IMR-90 (cell line): ENCODE measurements at regions not wholly inside any gene's neighbourhood (a gene's known extent, or its start where the extent isn't known, plus 50 kb on each side); places are given as distances from the start of the nearest gene placed in this dataset.

Experiments
- BHLHE40 ChIP-seq: fragments of 150-350 bp; IDR thresholded peaks from 2 replicates; pipeline ENCODE4 v1.6.1; 2016; ENCODE audit warnings: mild to moderate bottlenecking, low read depth, low read length
- CEBPB ChIP-seq: IDR thresholded peaks from 2 replicates; pipeline ENCODE4 v1.6.1; 2012; ENCODE audit warnings: low read depth, low read length, improper control_type of control experiment
- CHD1 ChIP-seq: IDR thresholded peaks from 2 replicates; pipeline ENCODE4 v1.6.1; 2012; ENCODE audit warnings: low read depth, low read length, improper control_type of control experiment
- CTCF ChIP-seq: conservative IDR thresholded peaks from 2 replicates; pipeline ENCODE4 v1.5.1; 2012; ENCODE audit warnings: mild to moderate bottlenecking, low read depth, low read length, improper control_type of control experiment
- FOS ChIP-seq: fragments of 150-350 bp; IDR thresholded peaks from 2 replicates; pipeline ENCODE4 v1.6.1; 2016; ENCODE audit warnings: low read depth, low read length
- MAFK ChIP-seq: IDR thresholded peaks from 2 replicates; pipeline ENCODE4 v1.6.1; 2012; ENCODE audit warnings: low read depth, low read length, improper control_type of control experiment
- MAZ ChIP-seq: IDR thresholded peaks from 2 replicates; pipeline ENCODE4 v1.6.1; 2012; ENCODE audit warnings: low read depth, mild to moderate bottlenecking, low read length, improper control_type of control experiment, moderate library complexity, borderline replicate concordance
- POLR2A ChIP-seq: IDR thresholded peaks from 2 replicates; pipeline ENCODE4 v1.6.1; 2012; ENCODE audit warnings: mild to moderate bottlenecking, low read depth, low read length
- RAD21 ChIP-seq: IDR thresholded peaks from 2 replicates; pipeline ENCODE4 v1.6.1; 2012; ENCODE audit warnings: low read length, improper control_type of control experiment
- RCOR1 ChIP-seq: IDR thresholded peaks from 2 replicates; pipeline ENCODE4 v1.6.1; 2012; ENCODE audit warnings: mild to moderate bottlenecking, low read length, improper control_type of control experiment; ENCODE audit not compliant: insufficient replicate concordance
- RFX5 ChIP-seq: IDR thresholded peaks from 2 replicates; pipeline ENCODE4 v1.8.0; 2012; ENCODE audit warnings: low read depth, mild to moderate bottlenecking, low read length, moderate library complexity
- SMC3 ChIP-seq: fragments of 150-350 bp; IDR thresholded peaks from 2 replicates; pipeline ENCODE4 v1.6.1; 2016; ENCODE audit warnings: low read depth, mild to moderate bottlenecking, antibody characterized with exemption, low read length, moderate library complexity
- TF ChIP-seq, protein P1 (sequence below): fragments of 150-350 bp; IDR thresholded peaks from 2 replicates; pipeline ENCODE4 v1.6.1; 2017; ENCODE audit warnings: mild to moderate bottlenecking, antibody characterized with exemption, low read length, low read depth

DNA sequence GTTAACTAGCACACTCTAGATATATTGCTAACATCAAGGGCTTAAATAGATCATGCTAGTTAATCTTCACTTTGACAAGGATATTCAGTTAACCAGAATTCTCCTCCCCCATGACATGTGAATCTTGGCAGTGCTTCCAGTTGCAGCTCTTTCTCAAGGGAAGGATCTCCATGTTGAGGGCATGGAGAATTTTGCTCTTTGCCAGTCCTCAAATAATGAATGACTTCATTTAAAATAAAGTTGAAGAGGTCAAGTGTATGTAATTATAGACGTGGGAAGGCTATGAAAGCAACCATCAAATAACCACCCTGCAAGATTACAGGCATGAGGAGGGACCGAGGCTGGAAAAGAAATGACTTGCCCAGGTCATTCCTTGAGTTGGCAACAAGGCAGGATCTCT, 87.3 kb upstream of the CPEB2 start:
- TF ChIP-seq RAD21 = no peak
- no peak for TF ChIP-seq CTCF
- TF ChIP-seq MAFK = no peak
- no peak for TF ChIP-seq SMC3
- TF ChIP-seq MAZ = no peak
- no peak for TF ChIP-seq FOS
- no peak for TF ChIP-seq POLR2A
- no peak for TF ChIP-seq BHLHE40
- TF ChIP-seq, protein P1, sequence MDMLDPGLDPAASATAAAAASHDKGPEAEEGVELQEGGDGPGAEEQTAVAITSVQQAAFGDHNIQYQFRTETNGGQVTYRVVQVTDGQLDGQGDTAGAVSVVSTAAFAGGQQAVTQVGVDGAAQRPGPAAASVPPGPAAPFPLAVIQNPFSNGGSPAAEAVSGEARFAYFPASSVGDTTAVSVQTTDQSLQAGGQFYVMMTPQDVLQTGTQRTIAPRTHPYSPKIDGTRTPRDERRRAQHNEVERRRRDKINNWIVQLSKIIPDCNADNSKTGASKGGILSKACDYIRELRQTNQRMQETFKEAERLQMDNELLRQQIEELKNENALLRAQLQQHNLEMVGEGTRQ = no peak
- TF ChIP-seq RCOR1 = no peak
- no peak for TF ChIP-seq RFX5
- TF ChIP-seq CHD1 = no peak
- TF ChIP-seq CEBPB = no peak
